Karpas-422 (cell line): ENCODE measurements at regions not wholly inside any gene's neighbourhood (a gene's known extent, or its start where the extent isn't known, plus 50 kb on each side); places are given as distances from the start of the nearest gene placed in this dataset.

ENCODE experiments used
- DNase-seq: peaks from one replicate; pipeline ENCODE4 v3.0.0-alpha.2; 2015
- H2AFZ ChIP-seq: fragments of 200-600 bp; sonication (generic); 2 replicates; pipeline ENCODE4 v1.6.1; 2014; ENCODE audit warnings: antibody characterized with exemption, low read length, mixed read lengths
- H3K27ac ChIP-seq: fragments of 200-600 bp; sonication (generic); 2 replicates; pipeline ENCODE4 v1.5.1; 2014; ENCODE audit warnings: mild to moderate bottlenecking, low read length, moderate library complexity
- H3K27me3 ChIP-seq: fragments of 200-600 bp; sonication (generic); 2 replicates; pipeline ENCODE4 v1.6.1; 2014; ENCODE audit warnings: low read length, mixed read lengths
- H3K36me3 ChIP-seq: fragments of 200-600 bp; sonication (generic); 2 replicates; pipeline ENCODE4 v1.6.1; 2014; ENCODE audit warnings: low read length, mixed read lengths; ENCODE audit not compliant: insufficient read depth
- H3K4me1 ChIP-seq: fragments of 200-600 bp; sonication (generic); 2 replicates; pipeline ENCODE4 v1.6.1; 2014; ENCODE audit warnings: mild to moderate bottlenecking, low read length, mixed read lengths
- H3K4me2 ChIP-seq: fragments of 200-600 bp; sonication (generic); 2 replicates; pipeline ENCODE4 v1.6.1; 2014; ENCODE audit warnings: low read length, low read depth, mild to moderate bottlenecking; ENCODE audit not compliant: poor library complexity, severe bottlenecking
- H3K4me3 ChIP-seq: fragments of 200-600 bp; sonication (generic); 2 replicates; pipeline ENCODE4 v1.5.1; 2014; ENCODE audit warnings: mild to moderate bottlenecking, antibody characterized with exemption, low read length, mixed read lengths
- H3K79me2 ChIP-seq: fragments of 200-600 bp; sonication (generic); 2 replicates; pipeline ENCODE4 v1.6.1; 2014; ENCODE audit warnings: mild to moderate bottlenecking, low read length, mixed read lengths
- H3K9ac ChIP-seq: fragments of 200-600 bp; sonication (generic); 2 replicates; pipeline ENCODE4 v1.6.0; 2014; ENCODE audit warnings: low read length
- H3K9me2 ChIP-seq: fragments of 200-600 bp; sonication (generic), shearing (Covaris generic); replicated peaks from 2 replicates; pipeline ENCODE4 v1.6.0; 2014; ENCODE audit warnings: mild to moderate bottlenecking, low read length, moderate library complexity; ENCODE audit not compliant: insufficient read depth
- H3K9me3 ChIP-seq: fragments of 300-700, 200-600 bp; sonication (generic); 2 replicates; pipeline ENCODE4 v1.6.1; 2014; ENCODE audit warnings: low read length, mixed read lengths
- H4K20me1 ChIP-seq: fragments of 200-600 bp; sonication (generic); 2 replicates; pipeline ENCODE4 v1.6.1; 2014; ENCODE audit warnings: mild to moderate bottlenecking, antibody characterized with exemption, low read length, low read depth; ENCODE audit not compliant: insufficient read depth

DNA sequence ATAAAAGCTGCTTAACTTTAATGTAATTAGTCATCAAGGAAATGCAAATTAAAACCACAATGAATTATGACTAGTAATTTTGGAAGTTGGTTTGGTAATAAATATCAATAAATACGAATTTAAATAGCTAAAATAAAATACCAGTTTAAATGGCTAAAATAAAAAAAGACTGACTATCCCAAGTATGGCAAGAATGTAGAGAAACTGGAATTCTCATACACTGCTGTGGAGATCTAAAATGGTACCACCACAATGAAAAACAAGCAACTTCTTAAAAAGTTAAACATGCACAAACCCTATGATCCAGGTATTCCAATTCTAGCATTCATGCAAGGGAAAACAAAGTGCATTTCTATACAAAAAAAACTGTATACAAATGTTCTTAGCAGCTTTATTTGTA is 382.6 kb upstream of the NR5A2 start:
- H3K4me1 ChIP-seq, result no peaks in the 10 kb centered on the region
- H3K9me2 ChIP-seq, result no peaks in the 10 kb centered on the region
- H3K27ac ChIP-seq, result no peak overlapping the region
- H2AFZ ChIP-seq, result no peak overlapping the region
- H3K4me3 ChIP-seq, result no peak overlapping the region
- no peaks in the 10 kb centered on the region for H3K27me3 ChIP-seq
- H3K9me3 ChIP-seq, result no peaks in the 10 kb centered on the region
- H4K20me1 ChIP-seq, result no peaks in the 10 kb centered on the region
- no peak for DNase-seq
- no peaks in the 10 kb centered on the region for H3K79me2 ChIP-seq
- H3K9ac ChIP-seq, result no peak overlapping the region
- H3K36me3 ChIP-seq, result no peaks in the 10 kb centered on the region
- H3K4me2 ChIP-seq, result no peak overlapping the region

DNA sequence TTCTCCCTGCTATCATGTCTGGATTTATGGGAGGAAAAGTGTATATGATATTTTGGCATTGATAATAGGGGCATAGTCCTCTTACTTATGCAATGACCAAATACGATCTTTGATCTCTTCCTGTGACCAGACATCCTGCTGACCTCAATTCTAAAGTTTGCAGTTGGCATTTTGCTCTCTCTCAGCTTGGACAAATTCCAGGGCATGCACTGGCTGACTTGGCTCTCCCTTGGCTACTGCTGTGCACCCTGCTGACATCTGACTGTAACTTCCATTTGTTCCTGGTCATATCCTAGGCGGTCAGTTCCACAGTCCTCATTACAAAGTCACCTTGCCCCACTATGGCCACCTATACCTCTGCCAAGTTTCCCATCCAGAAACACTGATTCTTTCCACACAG is 380.7 kb upstream of the NR5A2 start:
- DNase-seq, result no peak

DNA sequence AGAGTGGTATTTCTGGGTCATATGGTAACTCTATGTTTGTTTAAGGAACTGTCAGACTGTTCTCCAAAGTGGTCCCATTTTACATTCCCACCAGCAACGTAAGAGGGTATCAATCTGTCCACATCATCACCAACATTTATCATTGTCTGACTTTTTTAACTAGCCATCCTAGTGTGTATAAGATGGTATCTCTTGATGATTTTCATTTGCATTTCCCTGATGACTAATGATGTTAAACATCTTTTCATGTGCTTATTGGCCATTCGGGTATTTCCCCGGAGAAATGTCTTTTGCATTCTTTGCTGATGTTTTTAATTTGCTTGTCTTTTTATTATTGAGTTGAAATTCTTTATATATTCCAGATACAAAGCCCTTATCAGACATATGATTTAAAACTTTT is 370.1 kb upstream of the NR5A2 start:
- no peaks in the 10 kb centered on the region for H3K79me2 ChIP-seq
- H3K4me2 ChIP-seq, result no peak overlapping the region
- no peaks in the 10 kb centered on the region for H3K9me2 ChIP-seq
- H3K27me3 ChIP-seq, result no peaks in the 10 kb centered on the region
- DNase-seq, result no peak
- no peaks in the 10 kb centered on the region for H4K20me1 ChIP-seq
- H3K9ac ChIP-seq, result no peak overlapping the region
- H3K9me3 ChIP-seq, result no peaks in the 10 kb centered on the region
- no peaks in the 10 kb centered on the region for H3K4me1 ChIP-seq
- H3K27ac ChIP-seq, result no peak overlapping the region
- H2AFZ ChIP-seq, result no peak overlapping the region
- H3K4me3 ChIP-seq, result no peak overlapping the region
- no peaks in the 10 kb centered on the region for H3K36me3 ChIP-seq

More for the DNA sequence above, 380.7 kb upstream of the NR5A2 start:
- H3K4me3 ChIP-seq, result no peak overlapping the region
- H3K9me2 ChIP-seq, result no peaks in the 10 kb centered on the region
- no peak overlapping the region for H3K9ac ChIP-seq
- H3K4me2 ChIP-seq, result no peak overlapping the region
- no peaks in the 10 kb centered on the region for H3K79me2 ChIP-seq
- no peak overlapping the region for H3K27ac ChIP-seq
- no peaks in the 10 kb centered on the region for H3K36me3 ChIP-seq
- no peaks in the 10 kb centered on the region for H4K20me1 ChIP-seq
- H3K27me3 ChIP-seq, result no peaks in the 10 kb centered on the region
- no peaks in the 10 kb centered on the region for H3K4me1 ChIP-seq
- no peak overlapping the region for H2AFZ ChIP-seq
- no peaks in the 10 kb centered on the region for H3K9me3 ChIP-seq

DNA sequence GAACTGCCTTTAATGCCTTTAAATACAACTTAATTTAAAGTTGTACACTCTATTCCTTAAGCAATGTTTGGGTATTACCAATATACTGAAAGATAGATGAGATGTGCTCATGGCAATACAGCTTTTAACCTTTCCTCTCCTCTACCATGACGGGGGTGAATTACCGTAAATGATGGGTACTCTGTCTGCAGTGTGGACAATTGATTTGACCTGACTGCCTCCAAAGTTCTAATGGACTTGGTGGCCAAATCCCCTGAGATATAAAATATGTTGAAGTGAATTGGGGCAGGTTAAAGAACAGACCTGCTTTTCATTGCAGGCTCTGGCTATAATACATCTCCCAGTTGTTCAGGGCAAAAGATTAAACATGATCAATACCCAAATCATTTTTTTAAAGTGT is 367.4 kb upstream of the NR5A2 start:
- Histone ChIP-seq H3K79me2 (no peaks in the 10 kb centered on the region), H2AFZ (no peak overlapping the region), H3K27me3 (no peaks in the 10 kb centered on the region), H3K9ac (no peak overlapping the region), H3K27ac (no peak overlapping the region), H4K20me1 (no peaks in the 10 kb centered on the region), H3K4me2 (no peak overlapping the region), H3K36me3 (no peaks in the 10 kb centered on the region), H3K4me3 (no peak overlapping the region), H3K9me3 (no peaks in the 10 kb centered on the region), H3K4me1 (no peaks in the 10 kb centered on the region), H3K9me2 (no peaks in the 10 kb centered on the region)
- no peak for DNase-seq

DNA sequence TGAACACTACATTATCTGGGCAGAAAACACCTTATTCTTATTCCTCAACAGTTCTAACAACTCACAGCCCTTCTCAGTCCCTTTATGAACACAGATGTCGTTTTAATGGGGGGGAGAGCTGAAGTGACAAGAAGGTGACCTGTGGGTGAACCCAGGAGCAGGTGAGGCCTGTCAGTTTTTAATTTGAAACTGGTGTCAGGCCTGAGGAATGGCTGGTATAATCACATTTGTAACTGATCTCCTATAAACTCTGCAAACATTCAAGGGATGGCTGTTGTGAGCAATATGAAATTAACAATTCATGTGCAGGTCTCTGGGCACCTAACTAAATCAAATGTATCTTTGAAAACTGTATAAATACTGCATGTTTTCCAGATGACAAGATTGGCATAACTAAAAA is 362.1 kb upstream of the NR5A2 start:
- Histone ChIP-seq H3K4me2 (no peak overlapping the region), H3K9ac (no peak overlapping the region), H3K9me2 (no peaks in the 10 kb centered on the region), H3K27ac (no peak overlapping the region), H3K79me2 (no peaks in the 10 kb centered on the region), H4K20me1 (no peaks in the 10 kb centered on the region), H3K4me3 (no peak overlapping the region), H3K36me3 (no peaks in the 10 kb centered on the region), H3K9me3 (no peaks in the 10 kb centered on the region), H3K4me1 (no peaks in the 10 kb centered on the region), H3K27me3 (no peaks in the 10 kb centered on the region), H2AFZ (no peak overlapping the region)
- no peak for DNase-seq

DNA sequence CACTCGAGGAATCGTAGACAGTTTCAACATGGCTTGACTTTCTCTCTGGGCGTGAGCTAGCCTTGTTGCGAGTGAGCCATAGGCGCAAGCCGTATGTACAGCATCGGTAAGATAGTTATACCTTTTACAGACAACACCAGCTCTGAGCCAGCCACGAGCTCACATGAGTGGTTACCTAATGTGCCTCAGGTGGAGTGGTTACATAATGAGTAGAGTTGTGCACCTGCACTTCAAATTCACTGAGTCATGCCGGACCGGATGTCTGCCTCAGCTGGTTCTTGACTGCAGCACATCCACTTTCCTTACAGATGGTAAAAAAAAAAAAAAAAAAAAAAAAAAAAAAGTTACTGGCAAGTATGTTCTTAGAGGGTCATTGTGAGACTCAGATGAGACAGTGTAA is 360.4 kb upstream of the NR5A2 start:
- no peak overlapping the region for H3K4me3 ChIP-seq

DNA sequence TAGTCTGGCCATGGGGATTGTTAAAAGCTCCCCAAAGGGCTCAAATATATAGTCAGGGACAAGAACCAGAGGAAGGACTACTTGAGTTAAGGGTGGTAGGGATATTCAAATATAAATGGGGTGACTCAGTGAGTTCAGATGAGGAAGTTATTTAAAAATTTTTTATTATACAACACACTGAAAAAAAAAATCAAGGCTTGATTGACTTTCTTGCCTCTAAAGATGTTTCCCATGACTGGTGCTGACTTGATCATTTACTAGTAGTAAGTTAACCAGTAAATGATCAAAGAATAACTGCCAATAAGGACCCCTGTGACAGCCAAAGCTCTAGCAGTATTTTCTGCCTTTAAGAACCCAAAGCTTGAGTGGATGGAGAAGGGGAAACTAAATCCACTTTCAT is 357.6 kb upstream of the NR5A2 start:
- no peaks in the 10 kb centered on the region for H3K36me3 ChIP-seq
- no peak for DNase-seq

More for the DNA sequence above, 360.4 kb upstream of the NR5A2 start:
- H3K36me3 ChIP-seq, result no peaks in the 10 kb centered on the region
- H3K9ac ChIP-seq, result no peak overlapping the region
- no peak overlapping the region for H3K4me2 ChIP-seq
- no peak overlapping the region for H2AFZ ChIP-seq
- H3K79me2 ChIP-seq, result no peaks in the 10 kb centered on the region
- H3K9me2 ChIP-seq, result no peaks in the 10 kb centered on the region
- H3K27me3 ChIP-seq, result no peaks in the 10 kb centered on the region
- H3K9me3 ChIP-seq, result no peaks in the 10 kb centered on the region
- no peaks in the 10 kb centered on the region for H3K4me1 ChIP-seq
- H4K20me1 ChIP-seq, result no peaks in the 10 kb centered on the region
- DNase-seq, result no peak
- no peak overlapping the region for H3K27ac ChIP-seq

DNA sequence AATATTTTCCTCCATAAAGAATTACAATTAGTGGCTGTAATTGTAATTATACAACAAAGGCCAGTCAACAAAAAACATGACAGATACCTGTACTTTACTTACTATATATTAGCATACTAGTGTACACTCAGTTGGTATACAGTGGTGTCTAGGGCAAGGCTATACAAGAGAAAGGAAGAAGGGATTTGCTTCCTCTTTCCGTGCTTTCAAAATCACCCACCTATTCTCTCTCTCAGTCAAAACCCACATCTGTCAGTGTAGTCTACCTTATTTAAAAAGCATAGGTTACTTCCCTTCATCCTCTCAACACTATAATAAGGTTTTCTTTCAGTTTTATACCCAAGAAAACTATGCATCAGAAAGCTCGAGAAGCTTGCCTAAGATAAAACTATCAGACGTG is 355.8 kb upstream of the NR5A2 start:
- Histone ChIP-seq H3K36me3 (no peaks in the 10 kb centered on the region), H3K4me1 (no peaks in the 10 kb centered on the region), H3K4me2 (no peak overlapping the region), H4K20me1 (no peaks in the 10 kb centered on the region), H3K27me3 (no peaks in the 10 kb centered on the region), H3K79me2 (no peaks in the 10 kb centered on the region), H3K9me2 (no peaks in the 10 kb centered on the region), H3K9ac (no peak overlapping the region), H3K27ac (no peak overlapping the region), H2AFZ (no peak overlapping the region), H3K4me3 (no peak overlapping the region), H3K9me3 (no peaks in the 10 kb centered on the region)
- no peak for DNase-seq

More for the DNA sequence above, 357.6 kb upstream of the NR5A2 start:
- Histone ChIP-seq H3K9me2 (no peaks in the 10 kb centered on the region), H3K27me3 (no peaks in the 10 kb centered on the region), H3K27ac (no peak overlapping the region), H3K4me3 (no peak overlapping the region), H2AFZ (no peak overlapping the region), H3K9me3 (no peaks in the 10 kb centered on the region), H4K20me1 (no peaks in the 10 kb centered on the region), H3K4me2 (no peak overlapping the region), H3K9ac (no peak overlapping the region), H3K4me1 (no peaks in the 10 kb centered on the region), H3K79me2 (no peaks in the 10 kb centered on the region)

DNA sequence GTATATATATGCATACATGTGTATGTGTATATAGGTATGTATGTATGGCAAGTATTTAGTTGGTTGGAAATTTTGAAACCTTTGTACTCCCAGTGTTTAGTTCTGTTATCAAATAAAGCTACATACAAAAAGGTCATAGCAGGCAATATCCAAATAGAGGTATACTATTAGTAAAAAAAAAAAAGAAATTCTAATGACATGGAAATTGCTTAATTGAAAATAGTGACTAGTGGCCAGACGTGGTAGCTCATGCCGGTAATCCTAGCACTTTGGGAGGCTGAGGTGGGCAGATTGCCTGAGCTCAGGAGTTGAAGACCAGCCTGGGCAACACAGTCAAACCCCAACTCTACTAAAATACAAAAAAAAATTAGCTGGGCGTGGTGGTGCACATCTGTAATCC is 351.6 kb upstream of the NR5A2 start:
- Histone ChIP-seq H3K9me3 (no peaks in the 10 kb centered on the region), H4K20me1 (no peaks in the 10 kb centered on the region), H3K9me2 (no peaks in the 10 kb centered on the region), H3K36me3 (no peaks in the 10 kb centered on the region), H3K4me1 (no peaks in the 10 kb centered on the region), H3K4me2 (no peak overlapping the region), H3K9ac (no peak overlapping the region), H2AFZ (no peak overlapping the region), H3K4me3 (no peak overlapping the region), H3K27me3 (no peaks in the 10 kb centered on the region), H3K79me2 (no peaks in the 10 kb centered on the region), H3K27ac (no peak overlapping the region)
- DNase-seq, result no peak
